GM21390 (cell line): ENCODE measurements at regions not wholly inside any gene's neighbourhood (a gene's known extent, or its start where the extent isn't known, plus 50 kb on each side); places are given as distances from the start of the nearest gene placed in this dataset.
"Not testable (repeated sequence)": the region's sequence is repeated elsewhere in the genome, so short reads cannot be mapped to it uniquely, and the experiment has no call there.

Source experiments
- ATAC-seq: cut with Tn5 transposase; IDR thresholded peaks from one replicate; pipeline ENCODE4 v1.9.1; 2021; ENCODE audit not compliant: unreplicated experiment

- no peak for ATAC-seq
These were observed 73.2 kb downstream of the ZIC4 start for GRCh38 chr3:147333098-147333497.

DNA sequence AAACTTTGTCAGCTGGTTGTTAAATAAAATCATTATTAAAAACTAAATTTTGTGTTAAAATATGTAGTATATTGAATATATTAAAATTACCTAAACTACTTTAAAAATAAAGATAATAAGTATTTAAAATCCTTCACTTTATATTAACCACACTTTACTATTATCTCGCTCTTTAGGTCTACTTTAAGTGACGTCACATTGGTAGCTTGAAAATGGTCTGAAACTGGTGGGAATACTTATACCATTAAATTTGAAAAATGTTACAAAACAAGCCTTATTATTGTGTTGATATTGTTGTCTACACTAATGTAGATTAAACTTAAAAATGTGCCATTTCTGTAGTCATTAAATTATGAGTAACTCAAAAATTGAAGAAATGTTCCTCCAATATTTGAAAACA is 77.6 kb downstream of the ZIC4 start:
- ATAC-seq = no peak

DNA sequence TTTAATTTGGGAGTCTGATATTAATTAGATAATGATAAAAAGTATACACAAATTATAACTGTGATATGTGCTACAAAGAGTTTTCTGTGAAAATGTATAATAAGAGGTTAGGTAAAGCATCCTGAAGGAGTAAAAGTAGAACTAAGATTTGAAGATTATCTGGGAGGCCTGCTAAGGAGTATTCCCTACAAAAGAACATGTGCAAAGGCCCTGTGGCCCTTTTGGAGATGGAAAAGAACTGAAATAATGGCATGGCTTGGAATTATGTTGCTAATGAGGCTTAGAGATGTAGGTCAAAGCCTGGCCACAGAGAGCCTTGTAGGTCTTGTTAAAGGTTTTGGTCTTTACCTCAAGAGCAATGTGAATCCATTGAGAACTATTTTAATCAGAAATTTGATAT is 82.0 kb downstream of the ZIC4 start:
- no peak for ATAC-seq

DNA sequence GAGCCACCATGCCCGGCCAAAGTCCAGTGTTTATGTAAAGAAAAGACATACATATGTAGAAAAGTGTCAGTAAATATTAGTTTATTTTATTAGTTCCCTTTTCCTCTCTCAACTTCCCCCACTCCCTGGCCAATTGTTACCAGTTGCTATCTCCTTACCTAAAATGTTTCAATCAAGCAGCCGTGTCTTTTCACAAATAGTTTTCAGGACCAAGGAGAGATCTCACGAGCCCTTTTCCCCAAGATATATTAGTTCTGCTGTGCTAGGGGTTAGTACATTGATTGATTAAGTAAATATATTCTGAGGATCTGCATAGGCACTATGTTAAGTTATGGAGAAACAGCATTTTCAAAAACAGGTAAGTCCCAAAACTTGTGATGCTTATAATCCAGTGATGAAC is 87.4 kb downstream of the ZIC4 start:
- no peak for ATAC-seq

GRCh38 chr3:147317080-147317479 is 89.3 kb downstream of the ZIC4 start:
- ATAC-seq = not testable (repeated sequence)

DNA sequence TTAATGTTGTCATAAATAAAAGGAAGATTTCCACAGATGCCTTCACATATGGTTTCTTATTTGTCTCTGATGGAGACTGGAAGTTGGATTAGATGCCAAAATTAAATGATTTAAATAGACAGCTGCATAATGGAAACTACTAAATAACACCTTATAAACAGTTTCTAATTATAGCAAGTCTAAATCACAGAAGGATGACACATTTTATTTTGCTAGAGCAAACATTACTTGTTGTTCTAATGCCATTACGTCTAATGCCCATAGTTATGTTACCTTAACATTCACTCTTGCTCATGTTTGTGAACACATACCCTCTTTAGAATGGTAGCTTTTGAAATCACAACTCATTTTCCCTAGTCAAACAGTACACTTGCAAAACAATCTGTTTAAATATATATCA is 92.8 kb downstream of the ZIC4 start:
- no peak for ATAC-seq

- ATAC-seq = no peak
These were observed 93.5 kb downstream of the ZIC4 start for GRCh38 chr3:147312786-147313280.

DNA sequence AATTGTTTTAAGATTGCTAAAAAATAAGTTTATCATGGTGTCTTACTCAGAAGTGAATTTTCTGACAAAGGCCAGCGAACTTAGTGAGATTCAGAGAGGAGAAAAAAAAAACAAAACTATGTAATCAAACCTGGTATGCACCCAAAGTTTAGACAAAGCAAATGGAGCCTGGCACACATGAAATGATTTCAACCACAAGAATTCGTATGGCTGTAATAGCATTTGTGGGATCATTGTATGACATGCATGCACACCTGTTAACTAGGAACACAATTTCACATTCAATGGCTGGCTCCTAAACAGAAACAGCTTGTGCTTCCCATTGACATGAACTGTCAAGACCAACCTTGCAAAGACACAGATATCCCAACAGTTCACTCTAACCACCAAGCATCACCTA is 94.6 kb downstream of the ZIC4 start:
- ATAC-seq = no peak

- no peak for ATAC-seq
These were observed 100.7 kb downstream of the ZIC4 start for GRCh38 chr3:147305533-147306250.

DNA sequence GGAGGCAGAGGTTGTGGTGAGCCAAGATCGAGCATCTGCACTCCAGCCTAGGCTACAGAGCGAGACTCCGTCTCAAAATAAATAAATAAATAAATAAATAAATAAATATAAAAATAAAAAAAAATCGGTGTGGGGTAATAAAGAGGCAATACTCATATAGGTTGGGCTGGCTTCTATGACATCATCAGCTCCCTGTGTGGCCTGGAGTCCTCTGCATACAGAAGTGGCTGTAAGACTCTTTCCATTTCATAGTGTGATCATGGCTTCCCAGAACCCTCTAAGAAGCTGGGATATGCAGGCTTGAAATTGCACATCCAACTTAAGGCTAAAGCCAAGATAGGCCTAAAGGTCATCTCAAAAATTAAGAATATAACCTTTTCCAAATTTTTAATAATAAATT is 101.6 kb downstream of the ZIC4 start:
- no peak for ATAC-seq

DNA sequence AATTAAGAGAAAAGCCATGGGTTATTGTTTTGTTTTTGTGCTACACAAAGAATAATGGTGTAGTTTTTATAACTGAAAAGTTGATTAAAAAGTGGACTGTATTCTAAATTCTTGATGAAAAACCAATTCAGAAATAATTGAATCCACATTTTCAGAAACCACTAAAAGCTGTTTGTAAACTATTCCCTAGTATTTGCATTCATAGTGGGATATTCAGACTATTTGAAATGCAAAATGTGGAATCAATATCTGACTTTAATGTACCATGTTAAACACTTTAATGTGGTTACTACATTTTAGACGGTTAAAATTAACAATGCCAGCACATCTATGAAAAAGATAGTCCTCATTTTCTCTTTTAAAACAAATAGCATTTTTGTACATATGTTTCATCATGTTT is 104.6 kb downstream of the ZIC4 start:
- no peak for ATAC-seq

DNA sequence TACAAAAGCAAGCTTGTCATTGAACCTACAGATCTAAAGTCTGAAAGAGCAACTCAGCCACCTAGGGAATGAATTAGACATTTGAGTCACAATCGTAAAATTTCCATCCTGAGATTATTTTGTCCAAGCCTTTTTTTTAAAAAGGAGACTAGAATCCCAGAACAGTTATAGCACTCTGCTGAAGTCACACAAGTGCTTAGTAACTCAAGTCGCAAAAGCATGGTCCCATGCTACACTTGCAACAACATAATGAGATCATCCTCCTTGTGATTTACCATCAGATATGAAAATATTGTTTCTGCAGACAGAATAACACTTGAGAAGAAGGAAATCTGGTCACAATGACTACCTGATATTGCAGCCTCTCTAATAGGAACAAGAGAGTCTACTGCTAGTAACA is 106.7 kb downstream of the ZIC4 start:
- no peak for ATAC-seq

GRCh38 chr3:147298511-147298982 is 107.8 kb downstream of the ZIC4 start:
- no peak for ATAC-seq

GRCh38 chr3:147297761-147298350 is 108.5 kb downstream of the ZIC4 start:
- ATAC-seq = no peak

DNA sequence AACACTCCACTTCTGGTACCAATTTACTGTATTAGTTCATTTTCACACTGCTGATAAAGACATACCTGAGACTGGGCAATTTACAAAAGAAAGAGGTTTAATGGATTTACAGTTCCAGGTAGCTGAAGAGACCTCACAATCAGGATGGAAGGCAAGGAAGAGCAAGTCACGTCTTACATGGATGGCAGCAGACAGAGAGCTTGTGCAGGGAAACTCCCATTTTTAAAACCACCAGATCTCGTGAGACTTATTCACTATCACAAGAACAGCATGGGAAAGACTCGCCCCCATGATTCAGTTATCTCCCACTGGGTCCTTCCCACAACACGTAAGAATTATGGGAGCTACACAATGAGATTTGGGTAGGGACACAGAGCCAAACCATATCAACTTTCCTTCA is 119.0 kb downstream of the ZIC4 start:
- ATAC-seq = not testable (repeated sequence)

DNA sequence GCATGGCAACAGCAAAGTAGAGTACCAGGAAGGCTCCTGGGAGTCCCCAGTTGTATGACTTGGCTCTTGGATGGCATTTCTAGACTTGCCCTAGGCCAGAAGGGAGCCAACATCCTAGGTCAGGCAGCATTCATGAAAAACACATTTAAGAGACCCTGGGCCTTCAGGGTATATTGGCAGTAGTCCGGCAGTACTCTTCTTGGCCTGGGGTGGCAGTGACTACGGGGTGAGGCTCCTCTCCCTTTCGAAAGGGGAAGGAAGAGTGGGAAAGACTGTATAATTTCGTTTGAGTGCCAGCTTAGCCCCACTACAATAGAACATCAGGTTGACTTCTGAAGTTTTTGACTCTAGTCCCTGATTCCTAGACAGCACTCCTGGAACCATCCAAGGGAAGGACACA is 136.4 kb downstream of the ZIC4 start:
- no peak for ATAC-seq

- no peak for ATAC-seq
These were observed 138.9 kb downstream of the ZIC4 start for GRCh38 chr3:147267434-147267833.

DNA sequence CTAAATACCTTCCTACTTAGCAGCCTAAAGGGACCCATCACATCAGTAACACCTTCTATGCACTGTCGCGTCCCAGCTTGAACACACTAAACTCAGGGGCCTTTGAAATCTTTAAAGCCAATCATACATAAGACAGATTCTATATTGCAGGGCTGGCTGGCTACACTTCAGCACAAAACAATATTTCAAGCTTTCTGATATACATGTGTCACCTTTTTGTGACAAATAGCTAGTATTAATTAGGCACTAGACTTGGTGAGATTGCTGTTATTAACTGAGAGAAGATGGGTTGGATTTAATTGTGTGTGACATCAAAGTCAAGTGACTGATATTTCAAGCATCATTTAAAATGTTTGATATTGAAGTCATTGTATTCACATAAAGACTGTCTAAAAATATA is 148.4 kb downstream of the ZIC4 start:
- no peak for ATAC-seq

- ATAC-seq = no peak
These were observed 149.6 kb downstream of the ZIC4 start for GRCh38 chr3:147256739-147257138.

DNA sequence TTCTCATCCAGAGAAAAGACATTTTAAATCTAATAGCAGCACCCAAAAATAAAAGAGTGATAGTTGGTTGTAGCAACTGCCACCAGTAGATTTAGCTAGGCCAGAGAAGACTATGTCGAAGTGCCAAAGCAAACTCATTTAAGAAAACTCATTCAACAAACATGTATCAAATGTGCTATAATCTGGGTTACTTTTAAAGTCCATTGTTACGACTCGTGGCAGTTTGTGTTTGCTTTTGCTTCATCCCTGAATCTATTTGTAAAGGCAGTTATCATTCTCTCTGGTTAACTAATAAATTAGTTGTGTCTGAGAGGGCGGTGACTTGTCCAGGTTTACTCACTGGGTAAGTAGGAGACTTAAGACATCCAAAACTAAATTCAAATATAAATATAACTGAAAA is 159.4 kb downstream of the ZIC4 start:
- no peak for ATAC-seq

DNA sequence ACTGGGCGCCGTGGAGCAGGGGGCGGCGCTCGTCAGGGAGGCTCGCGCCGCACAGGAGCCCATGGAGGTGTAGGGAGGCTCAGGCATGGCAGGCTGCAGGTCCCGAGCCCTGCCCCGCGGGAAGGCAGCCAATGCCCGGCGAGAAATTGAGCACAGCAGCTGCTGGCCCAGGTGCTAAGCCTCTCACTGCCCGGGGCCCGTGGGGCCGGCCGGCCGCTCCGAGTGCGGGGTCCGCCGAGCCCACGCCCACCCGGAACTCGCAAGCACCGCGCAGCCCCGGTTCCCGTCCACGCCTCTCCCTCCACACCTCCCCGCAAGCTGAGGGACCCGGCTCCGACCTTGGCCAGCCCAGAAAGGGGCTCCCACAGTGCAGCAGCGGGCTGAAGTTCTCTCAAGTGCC is 160.7 kb downstream of the ZIC4 start:
- not testable (repeated sequence) for ATAC-seq

- not testable (repeated sequence) for ATAC-seq
These were observed 161.3 kb downstream of the ZIC4 start for GRCh38 chr3:147245022-147245421.

- ATAC-seq = no peak
These were observed 161.9 kb downstream of the ZIC4 start for GRCh38 chr3:147244397-147244796.
